ENCODE measurements at regions not wholly inside any gene's neighbourhood (a gene's known extent, or its start where the extent isn't known, plus 50 kb on each side); places are given as distances from the start of the nearest gene placed in this dataset.

DNA sequence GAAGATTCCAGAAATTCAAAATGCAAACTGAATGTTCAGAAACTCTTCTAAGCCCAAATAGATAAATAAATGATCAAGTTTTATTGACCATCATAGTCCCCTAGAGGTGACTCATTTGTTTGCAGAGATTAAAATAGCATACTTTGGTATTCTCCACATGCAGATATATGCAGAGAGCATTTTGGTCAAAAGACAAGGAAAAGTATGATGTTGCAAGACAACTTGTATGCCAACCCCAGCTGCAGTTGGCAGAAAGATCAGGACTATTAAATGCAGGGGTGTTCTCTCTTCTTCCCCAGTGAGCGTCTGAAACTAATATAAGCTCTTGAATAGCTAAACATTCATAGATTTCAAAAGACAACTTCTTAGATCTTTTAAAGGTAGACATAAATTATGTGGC lies 404.9 kb downstream of the LTN1 start (continued):
- TF ChIP-seq CREB1 (CRISPR knock-in tag; IDR thresholded peaks at IDR 0.05) (no peak), SMAD3 (CRISPR knock-in tag; IDR thresholded peaks at IDR 0.05; ENCODE audit: borderline replicate concordance) (no peak), JAZF1 (CRISPR knock-in tag; IDR thresholded peaks at IDR 0.05) (no peak), ZNF416 (CRISPR knock-in tag; IDR thresholded peaks at IDR 0.05) (no peak), ZNF423 (CRISPR knock-in tag; IDR thresholded peaks at IDR 0.05) (no peak), HMGA2 (CRISPR knock-in tag; IDR thresholded peaks at IDR 0.05) (no peak)
- TF ChIP-seq, protein P1, sequence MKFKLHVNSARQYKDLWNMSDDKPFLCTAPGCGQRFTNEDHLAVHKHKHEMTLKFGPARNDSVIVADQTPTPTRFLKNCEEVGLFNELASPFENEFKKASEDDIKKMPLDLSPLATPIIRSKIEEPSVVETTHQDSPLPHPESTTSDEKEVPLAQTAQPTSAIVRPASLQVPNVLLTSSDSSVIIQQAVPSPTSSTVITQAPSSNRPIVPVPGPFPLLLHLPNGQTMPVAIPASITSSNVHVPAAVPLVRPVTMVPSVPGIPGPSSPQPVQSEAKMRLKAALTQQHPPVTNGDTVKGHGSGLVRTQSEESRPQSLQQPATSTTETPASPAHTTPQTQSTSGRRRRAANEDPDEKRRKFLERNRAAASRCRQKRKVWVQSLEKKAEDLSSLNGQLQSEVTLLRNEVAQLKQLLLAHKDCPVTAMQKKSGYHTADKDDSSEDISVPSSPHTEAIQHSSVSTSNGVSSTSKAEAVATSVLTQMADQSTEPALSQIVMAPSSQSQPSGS (CRISPR knock-in tag; IDR thresholded peaks at IDR 0.05; ENCODE audit: borderline replicate concordance, low read depth) = no peak
- TF ChIP-seq, protein P2, sequence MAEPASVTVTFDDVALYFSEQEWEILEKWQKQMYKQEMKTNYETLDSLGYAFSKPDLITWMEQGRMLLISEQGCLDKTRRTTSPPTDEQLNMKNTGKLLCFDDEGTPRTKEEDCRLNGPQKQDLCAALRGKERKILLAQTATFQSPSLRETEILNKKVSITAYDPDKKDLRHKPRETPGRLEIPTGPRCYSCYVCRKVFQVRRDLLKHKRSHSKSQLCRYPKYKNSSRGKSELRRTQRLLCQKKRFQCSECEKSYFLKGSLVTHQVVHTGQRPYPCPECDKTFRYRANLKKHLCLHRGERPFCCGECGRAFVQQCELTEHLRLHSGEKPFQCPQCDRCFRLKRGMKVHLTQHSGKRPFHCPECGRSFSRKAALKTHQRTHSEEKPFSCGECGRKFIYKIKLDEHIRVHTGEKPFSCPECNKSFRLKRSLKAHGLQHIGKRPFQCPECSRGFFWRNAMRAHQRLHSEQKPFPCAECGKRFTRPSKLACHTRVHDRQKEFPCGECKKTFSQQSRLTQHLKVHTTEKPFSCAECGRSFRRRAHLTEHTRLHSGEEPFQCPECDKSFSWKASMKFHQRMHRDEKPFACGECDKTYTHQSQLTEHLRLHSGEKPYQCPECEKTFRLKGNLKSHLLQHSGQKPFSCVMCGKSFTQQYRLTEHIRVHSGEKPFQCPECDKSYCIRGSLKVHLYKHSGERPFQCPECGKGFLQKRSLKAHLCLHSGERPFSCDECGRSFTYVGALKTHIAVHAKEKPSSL (CRISPR knock-in tag; conservative IDR thresholded peaks at IDR 0.05) = no peak
- TF ChIP-seq, protein P3, sequence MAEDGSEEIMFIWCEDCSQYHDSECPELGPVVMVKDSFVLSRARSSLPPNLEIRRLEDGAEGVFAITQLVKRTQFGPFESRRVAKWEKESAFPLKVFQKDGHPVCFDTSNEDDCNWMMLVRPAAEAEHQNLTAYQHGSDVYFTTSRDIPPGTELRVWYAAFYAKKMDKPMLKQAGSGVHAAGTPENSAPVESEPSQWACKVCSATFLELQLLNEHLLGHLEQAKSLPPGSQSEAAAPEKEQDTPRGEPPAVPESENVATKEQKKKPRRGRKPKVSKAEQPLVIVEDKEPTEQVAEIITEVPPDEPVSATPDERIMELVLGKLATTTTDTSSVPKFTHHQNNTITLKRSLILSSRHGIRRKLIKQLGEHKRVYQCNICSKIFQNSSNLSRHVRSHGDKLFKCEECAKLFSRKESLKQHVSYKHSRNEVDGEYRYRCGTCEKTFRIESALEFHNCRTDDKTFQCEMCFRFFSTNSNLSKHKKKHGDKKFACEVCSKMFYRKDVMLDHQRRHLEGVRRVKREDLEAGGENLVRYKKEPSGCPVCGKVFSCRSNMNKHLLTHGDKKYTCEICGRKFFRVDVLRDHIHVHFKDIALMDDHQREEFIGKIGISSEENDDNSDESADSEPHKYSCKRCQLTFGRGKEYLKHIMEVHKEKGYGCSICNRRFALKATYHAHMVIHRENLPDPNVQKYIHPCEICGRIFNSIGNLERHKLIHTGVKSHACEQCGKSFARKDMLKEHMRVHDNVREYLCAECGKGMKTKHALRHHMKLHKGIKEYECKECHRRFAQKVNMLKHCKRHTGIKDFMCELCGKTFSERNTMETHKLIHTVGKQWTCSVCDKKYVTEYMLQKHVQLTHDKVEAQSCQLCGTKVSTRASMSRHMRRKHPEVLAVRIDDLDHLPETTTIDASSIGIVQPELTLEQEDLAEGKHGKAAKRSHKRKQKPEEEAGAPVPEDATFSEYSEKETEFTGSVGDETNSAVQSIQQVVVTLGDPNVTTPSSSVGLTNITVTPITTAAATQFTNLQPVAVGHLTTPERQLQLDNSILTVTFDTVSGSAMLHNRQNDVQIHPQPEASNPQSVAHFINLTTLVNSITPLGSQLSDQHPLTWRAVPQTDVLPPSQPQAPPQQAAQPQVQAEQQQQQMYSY (CRISPR knock-in tag; IDR thresholded peaks at IDR 0.05) = no peak

DNA sequence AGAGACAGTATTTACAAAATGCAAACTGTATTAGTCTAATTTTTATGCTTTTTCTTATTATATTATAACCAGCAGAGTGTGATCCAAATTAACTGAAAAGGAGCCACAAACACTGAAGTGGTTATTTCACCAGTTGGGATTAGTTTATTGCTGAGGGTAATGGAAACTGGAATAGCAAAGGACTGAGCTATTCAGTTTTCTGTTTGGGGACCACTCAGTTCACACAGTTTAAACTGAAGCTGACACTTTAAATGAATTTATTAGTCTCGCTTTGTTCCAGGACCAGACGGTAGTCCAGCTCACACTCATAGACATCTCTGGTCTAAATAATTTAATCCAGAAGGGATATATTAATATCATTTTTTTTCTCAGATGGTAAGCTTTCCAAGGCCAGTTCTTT lies 410.7 kb downstream of the LTN1 start:
- POLR2A ChIA-PET = no interaction called here
- H3K4me3 Mint-ChIP-seq = no peak overlapping the region
- DNase-seq (ENCODE audit: low spot score) (no peak), ATAC-seq (no peak)
- peaks cover 33% of the 10 kb centered on the region for H3K4me1 Mint-ChIP-seq
- H3K27me3 Mint-ChIP-seq (ENCODE audit: low read depth) = no peaks in the 10 kb centered on the region
- H3K36me3 Mint-ChIP-seq = peaks cover 6% of the 10 kb centered on the region
- CTCF ChIA-PET = no interaction called here
- no peak overlapping the region for H3K27ac Mint-ChIP-seq
- peaks cover 12% of the 10 kb centered on the region for H3K9me3 Mint-ChIP-seq
- TF ChIP-seq, protein P4, sequence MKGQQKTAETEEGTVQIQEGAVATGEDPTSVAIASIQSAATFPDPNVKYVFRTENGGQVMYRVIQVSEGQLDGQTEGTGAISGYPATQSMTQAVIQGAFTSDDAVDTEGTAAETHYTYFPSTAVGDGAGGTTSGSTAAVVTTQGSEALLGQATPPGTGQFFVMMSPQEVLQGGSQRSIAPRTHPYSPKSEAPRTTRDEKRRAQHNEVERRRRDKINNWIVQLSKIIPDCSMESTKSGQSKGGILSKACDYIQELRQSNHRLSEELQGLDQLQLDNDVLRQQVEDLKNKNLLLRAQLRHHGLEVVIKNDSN (CRISPR knock-in tag; IDR thresholded peaks at IDR 0.05) = no peak
- TF ChIP-seq TP53 (CRISPR knock-in tag; IDR thresholded peaks at IDR 0.05) = no peak
- TF ChIP-seq ZNF263 (CRISPR knock-in tag; IDR thresholded peaks at IDR 0.05; ENCODE audit: low read depth) = no peak
- TF ChIP-seq, protein P5, sequence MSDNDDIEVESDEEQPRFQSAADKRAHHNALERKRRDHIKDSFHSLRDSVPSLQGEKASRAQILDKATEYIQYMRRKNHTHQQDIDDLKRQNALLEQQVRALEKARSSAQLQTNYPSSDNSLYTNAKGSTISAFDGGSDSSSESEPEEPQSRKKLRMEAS (CRISPR knock-in tag; IDR thresholded peaks at IDR 0.05) = no peak
- TF ChIP-seq, protein P6, sequence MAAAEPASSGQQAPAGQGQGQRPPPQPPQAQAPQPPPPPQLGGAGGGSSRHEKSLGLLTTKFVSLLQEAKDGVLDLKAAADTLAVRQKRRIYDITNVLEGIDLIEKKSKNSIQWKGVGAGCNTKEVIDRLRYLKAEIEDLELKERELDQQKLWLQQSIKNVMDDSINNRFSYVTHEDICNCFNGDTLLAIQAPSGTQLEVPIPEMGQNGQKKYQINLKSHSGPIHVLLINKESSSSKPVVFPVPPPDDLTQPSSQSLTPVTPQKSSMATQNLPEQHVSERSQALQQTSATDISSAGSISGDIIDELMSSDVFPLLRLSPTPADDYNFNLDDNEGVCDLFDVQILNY (CRISPR knock-in tag; IDR thresholded peaks at IDR 0.05) = no peak
- TF ChIP-seq FOXP1 (CRISPR knock-in tag; IDR thresholded peaks at IDR 0.05; ENCODE audit: borderline replicate concordance) = no peak
- no peak for TF ChIP-seq PRRX2 (CRISPR knock-in tag; IDR thresholded peaks at IDR 0.05)
- TF ChIP-seq TCF7 (CRISPR knock-in tag; IDR thresholded peaks at IDR 0.05; ENCODE audit: low read depth) = no peak
- no peak for TF ChIP-seq JAZF1 (CRISPR knock-in tag; IDR thresholded peaks at IDR 0.05)
- TF ChIP-seq ZNF121 (CRISPR knock-in tag; IDR thresholded peaks at IDR 0.05) = no peak
- no peak for TF ChIP-seq OVOL2 (CRISPR knock-in tag; IDR thresholded peaks at IDR 0.05; ENCODE audit: borderline replicate concordance)
- TF ChIP-seq CREM (CRISPR knock-in tag; IDR thresholded peaks at IDR 0.05) = no peak
- TF ChIP-seq ZBTB21 (CRISPR knock-in tag; IDR thresholded peaks at IDR 0.05; ENCODE audit: borderline replicate concordance) = no peak
- TF ChIP-seq, protein P7, sequence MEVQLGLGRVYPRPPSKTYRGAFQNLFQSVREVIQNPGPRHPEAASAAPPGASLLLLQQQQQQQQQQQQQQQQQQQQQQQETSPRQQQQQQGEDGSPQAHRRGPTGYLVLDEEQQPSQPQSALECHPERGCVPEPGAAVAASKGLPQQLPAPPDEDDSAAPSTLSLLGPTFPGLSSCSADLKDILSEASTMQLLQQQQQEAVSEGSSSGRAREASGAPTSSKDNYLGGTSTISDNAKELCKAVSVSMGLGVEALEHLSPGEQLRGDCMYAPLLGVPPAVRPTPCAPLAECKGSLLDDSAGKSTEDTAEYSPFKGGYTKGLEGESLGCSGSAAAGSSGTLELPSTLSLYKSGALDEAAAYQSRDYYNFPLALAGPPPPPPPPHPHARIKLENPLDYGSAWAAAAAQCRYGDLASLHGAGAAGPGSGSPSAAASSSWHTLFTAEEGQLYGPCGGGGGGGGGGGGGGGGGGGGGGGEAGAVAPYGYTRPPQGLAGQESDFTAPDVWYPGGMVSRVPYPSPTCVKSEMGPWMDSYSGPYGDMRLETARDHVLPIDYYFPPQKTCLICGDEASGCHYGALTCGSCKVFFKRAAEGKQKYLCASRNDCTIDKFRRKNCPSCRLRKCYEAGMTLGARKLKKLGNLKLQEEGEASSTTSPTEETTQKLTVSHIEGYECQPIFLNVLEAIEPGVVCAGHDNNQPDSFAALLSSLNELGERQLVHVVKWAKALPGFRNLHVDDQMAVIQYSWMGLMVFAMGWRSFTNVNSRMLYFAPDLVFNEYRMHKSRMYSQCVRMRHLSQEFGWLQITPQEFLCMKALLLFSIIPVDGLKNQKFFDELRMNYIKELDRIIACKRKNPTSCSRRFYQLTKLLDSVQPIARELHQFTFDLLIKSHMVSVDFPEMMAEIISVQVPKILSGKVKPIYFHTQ (CRISPR knock-in tag; IDR thresholded peaks at IDR 0.05) = no peak
- TF ChIP-seq ZNF396 (CRISPR knock-in tag; IDR thresholded peaks at IDR 0.05; ENCODE audit: borderline replicate concordance) = no peak
- TF ChIP-seq, protein P8, sequence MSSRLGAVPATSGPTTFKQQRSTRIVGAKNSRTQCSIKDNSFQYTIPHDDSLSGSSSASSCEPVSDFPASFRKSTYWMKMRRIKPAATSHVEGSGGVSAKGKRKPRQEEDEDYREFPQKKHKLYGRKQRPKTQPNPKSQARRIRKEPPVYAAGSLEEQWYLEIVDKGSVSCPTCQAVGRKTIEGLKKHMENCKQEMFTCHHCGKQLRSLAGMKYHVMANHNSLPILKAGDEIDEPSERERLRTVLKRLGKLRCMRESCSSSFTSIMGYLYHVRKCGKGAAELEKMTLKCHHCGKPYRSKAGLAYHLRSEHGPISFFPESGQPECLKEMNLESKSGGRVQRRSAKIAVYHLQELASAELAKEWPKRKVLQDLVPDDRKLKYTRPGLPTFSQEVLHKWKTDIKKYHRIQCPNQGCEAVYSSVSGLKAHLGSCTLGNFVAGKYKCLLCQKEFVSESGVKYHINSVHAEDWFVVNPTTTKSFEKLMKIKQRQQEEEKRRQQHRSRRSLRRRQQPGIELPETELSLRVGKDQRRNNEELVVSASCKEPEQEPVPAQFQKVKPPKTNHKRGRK (CRISPR knock-in tag; IDR thresholded peaks at IDR 0.05; ENCODE audit: borderline replicate concordance) = no peak
- TF ChIP-seq ESRRA (CRISPR knock-in tag; IDR thresholded peaks at IDR 0.05; ENCODE audit: borderline replicate concordance) = no peak
